NCI-H1105 (cell line): ENCODE measurements at regions not wholly inside any gene's neighbourhood (a gene's known extent, or its start where the extent isn't known, plus 50 kb on each side); places are given as distances from the start of the nearest gene placed in this dataset.

ENCODE experiments used
- DNase-seq: peaks from one replicate; lab custom pipeline; 2025; lab: John Stamatoyannopoulos, UW

GRCh38 chr12:132393245-132393795, 63.9 kb upstream of the GALNT9 start:
- DNase-seq = no peak

GRCh38 chr12:132392389-132393244, 63.2 kb upstream of the GALNT9 start:
- DNase-seq = no peak

- no peak for DNase-seq
Observed at GRCh38 chr12:132391326-132392041, 62.1 kb upstream of the GALNT9 start.

GRCh38 chr12:132390287-132391076, 61.1 kb upstream of the GALNT9 start:
- no peak for DNase-seq

GRCh38 chr12:132389526-132390286, 60.3 kb upstream of the GALNT9 start:
- no peak for DNase-seq

- DNase-seq = no peak
Observed at GRCh38 chr12:132389026-132389425, 59.6 kb upstream of the GALNT9 start.

- no peak for DNase-seq
Observed at GRCh38 chr12:132388379-132389015, 59.1 kb upstream of the GALNT9 start.

GRCh38 chr12:132386926-132387497, 57.6 kb upstream of the GALNT9 start:
- no peak for DNase-seq

GRCh38 chr12:132385923-132386751, 56.7 kb upstream of the GALNT9 start:
- DNase-seq = no peak

GRCh38 chr12:132384916-132385774, 55.8 kb upstream of the GALNT9 start:
- no peak for DNase-seq

- no peak for DNase-seq
Observed at GRCh38 chr12:132380641-132381040, 51.3 kb upstream of the GALNT9 start.

- peak; percentile 32 for DNase-seq
Observed at GRCh38 chr12:132379996-132380395, 50.6 kb upstream of the GALNT9 start.

- DNase-seq = no peak
Observed at GRCh38 chr12:132379576-132379975, 50.2 kb upstream of the GALNT9 start.
